ENCODE measurements at regions not wholly inside any gene's neighbourhood (a gene's known extent, or its start where the extent isn't known, plus 50 kb on each side); places are given as distances from the start of the nearest gene placed in this dataset.

DNA sequence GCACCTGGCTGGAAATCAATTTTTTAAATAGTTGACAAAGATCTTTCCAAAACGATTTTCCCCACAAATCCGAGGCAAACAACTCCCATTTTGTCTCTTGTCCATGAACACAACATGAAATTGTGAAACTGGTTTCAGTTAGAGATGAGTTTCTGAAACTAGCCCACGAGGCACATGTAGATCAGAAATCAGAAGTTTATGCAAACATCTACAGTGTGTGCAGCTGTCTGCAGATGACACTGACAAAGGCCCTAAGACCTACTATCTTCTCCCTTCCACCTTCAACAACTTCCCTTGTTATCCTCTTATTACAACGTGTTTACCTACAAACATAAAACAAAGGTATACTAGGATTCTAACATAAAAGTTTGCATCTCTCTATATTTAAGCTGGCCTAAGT is 183.3 kb downstream of the DIRAS2 start:
- TF ChIP-seq, protein P1, sequence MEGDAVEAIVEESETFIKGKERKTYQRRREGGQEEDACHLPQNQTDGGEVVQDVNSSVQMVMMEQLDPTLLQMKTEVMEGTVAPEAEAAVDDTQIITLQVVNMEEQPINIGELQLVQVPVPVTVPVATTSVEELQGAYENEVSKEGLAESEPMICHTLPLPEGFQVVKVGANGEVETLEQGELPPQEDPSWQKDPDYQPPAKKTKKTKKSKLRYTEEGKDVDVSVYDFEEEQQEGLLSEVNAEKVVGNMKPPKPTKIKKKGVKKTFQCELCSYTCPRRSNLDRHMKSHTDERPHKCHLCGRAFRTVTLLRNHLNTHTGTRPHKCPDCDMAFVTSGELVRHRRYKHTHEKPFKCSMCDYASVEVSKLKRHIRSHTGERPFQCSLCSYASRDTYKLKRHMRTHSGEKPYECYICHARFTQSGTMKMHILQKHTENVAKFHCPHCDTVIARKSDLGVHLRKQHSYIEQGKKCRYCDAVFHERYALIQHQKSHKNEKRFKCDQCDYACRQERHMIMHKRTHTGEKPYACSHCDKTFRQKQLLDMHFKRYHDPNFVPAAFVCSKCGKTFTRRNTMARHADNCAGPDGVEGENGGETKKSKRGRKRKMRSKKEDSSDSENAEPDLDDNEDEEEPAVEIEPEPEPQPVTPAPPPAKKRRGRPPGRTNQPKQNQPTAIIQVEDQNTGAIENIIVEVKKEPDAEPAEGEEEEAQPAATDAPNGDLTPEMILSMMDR (IDR thresholded peaks at IDR 0.05), result no peak
- no peak overlapping the region for H3K4me3 Mint-ChIP-seq
- H3K36me3 Mint-ChIP-seq (ENCODE audit: low read depth), result no peaks in the 10 kb centered on the region
- Histone ChIP-seq H3K36me3 (ENCODE audit: insufficient read depth, low read length) (no peaks in the 10 kb centered on the region), H3K4me1 (ENCODE audit: insufficient read depth, low read length) (no peaks in the 10 kb centered on the region), H3K27me3 (ENCODE audit: control insufficient read depth in 1 of 2, insufficient read depth in 2 of 2, low read length in 2 of 2) (peaks cover 3 to 7% of the 10 kb centered on the region in 2 experiments), H3K9me3 (ENCODE audit: control insufficient read depth in 1 of 2, insufficient read depth in 1 of 2, low read length in 2 of 2) (peaks cover 0 to 4% of the 10 kb centered on the region in 2 experiments), H3K27ac (ENCODE audit: low read depth in 1 of 2, low read length in 2 of 2) (no peak overlapping the region), H3K4me3 (ENCODE audit: low read length) (no peak overlapping the region)
- ATAC-seq (ENCODE audit: poor library complexity) (no peak), DNase-seq (no peak)
- no peak overlapping the region for H3K27ac Mint-ChIP-seq
- no peaks in the 10 kb centered on the region for H3K9me3 Mint-ChIP-seq
- intact Hi-C loops (cut with DNase I, micrococcal nuclease), result no loop called here
- POLR2A ChIA-PET, result no interaction called here
- peaks cover 23% of the 10 kb centered on the region for H3K27me3 Mint-ChIP-seq
- CTCF ChIA-PET, result no interaction called here
- H3K4me1 Mint-ChIP-seq (ENCODE audit: low read depth), result no peaks in the 10 kb centered on the region

DNA sequence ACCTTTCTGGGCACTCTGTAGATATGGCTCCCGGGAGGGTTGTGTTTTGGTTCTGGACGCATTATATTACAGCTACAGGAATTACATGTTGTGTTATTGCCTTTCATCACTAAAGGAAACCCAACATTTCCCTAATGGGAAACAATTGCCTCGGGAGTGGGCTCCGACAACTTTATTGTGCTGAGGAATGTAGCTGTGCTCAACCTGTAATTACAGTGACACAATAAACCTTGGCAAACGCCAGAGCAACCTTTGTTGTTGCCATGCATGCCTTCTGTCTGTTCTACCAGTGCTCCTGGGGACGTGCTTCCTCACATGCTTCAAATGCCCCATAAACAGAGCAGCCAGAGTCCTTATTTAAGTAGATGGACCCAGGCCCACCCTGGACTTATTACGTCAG is 182.4 kb downstream of the DIRAS2 start:
- Histone ChIP-seq H3K27me3 (ENCODE audit: control insufficient read depth in 1 of 2, insufficient read depth in 2 of 2, low read length in 2 of 2) (peaks cover 3 to 7% of the 10 kb centered on the region in 2 experiments), H3K27ac (ENCODE audit: low read depth in 1 of 2, low read length in 2 of 2) (no peak overlapping the region), H3K9me3 (ENCODE audit: control insufficient read depth in 1 of 2, insufficient read depth in 1 of 2, low read length in 2 of 2) (peaks cover 0 to 4% of the 10 kb centered on the region in 2 experiments), H3K4me3 (ENCODE audit: low read length) (no peak overlapping the region), H3K4me1 (ENCODE audit: insufficient read depth, low read length) (no peaks in the 10 kb centered on the region), H3K36me3 (ENCODE audit: insufficient read depth, low read length) (no peaks in the 10 kb centered on the region)
- TF ChIP-seq, protein P1 (IDR thresholded peaks at IDR 0.05), result no peak
- H3K4me1 Mint-ChIP-seq (ENCODE audit: low read depth), result no peaks in the 10 kb centered on the region
- peaks cover 23% of the 10 kb centered on the region for H3K27me3 Mint-ChIP-seq
- DNase-seq (no peak), ATAC-seq (ENCODE audit: poor library complexity) (no peak)
- H3K27ac Mint-ChIP-seq, result no peak overlapping the region
- POLR2A ChIA-PET, result no interaction called here
- H3K9me3 Mint-ChIP-seq, result no peaks in the 10 kb centered on the region
- no peak overlapping the region for H3K4me3 Mint-ChIP-seq
- intact Hi-C loops (cut with DNase I, micrococcal nuclease), result no loop called here
- CTCF ChIA-PET, result no interaction called here
- H3K36me3 Mint-ChIP-seq (ENCODE audit: low read depth), result no peaks in the 10 kb centered on the region

DNA sequence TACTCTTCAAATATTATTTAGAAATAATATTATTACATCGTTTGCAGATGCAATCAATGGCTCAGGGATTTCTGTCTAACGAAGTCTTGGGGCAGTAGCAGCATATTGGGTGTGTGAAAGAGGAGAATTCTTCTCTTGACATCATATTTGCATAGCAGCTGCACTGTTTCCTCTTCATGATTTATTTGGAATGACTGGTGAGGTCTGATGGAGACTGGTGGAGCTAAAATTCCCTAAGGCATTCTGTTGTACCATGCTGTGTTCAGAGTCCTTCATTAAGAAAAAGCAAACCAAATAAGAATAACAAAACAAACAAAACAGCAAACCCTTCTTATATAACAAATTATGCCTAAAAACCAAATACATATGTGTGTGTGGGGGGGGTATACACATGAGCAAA is 177.6 kb downstream of the DIRAS2 start:
- intact Hi-C loops (cut with DNase I, micrococcal nuclease), result no loop called here
- Histone ChIP-seq H3K27me3 (ENCODE audit: control insufficient read depth in 1 of 2, insufficient read depth in 2 of 2, low read length in 2 of 2) (peaks cover 0 to 1% of the 10 kb centered on the region in 2 experiments), H3K4me1 (ENCODE audit: insufficient read depth, low read length) (no peaks in the 10 kb centered on the region), H3K36me3 (ENCODE audit: insufficient read depth, low read length) (no peaks in the 10 kb centered on the region), H3K9me3 (ENCODE audit: control insufficient read depth in 1 of 2, insufficient read depth in 1 of 2, low read length in 2 of 2) (no peaks in the 10 kb centered on the region), H3K4me3 (ENCODE audit: low read length) (no peak overlapping the region), H3K27ac (ENCODE audit: low read depth in 1 of 2, low read length in 2 of 2) (no peak overlapping the region)
- ATAC-seq (ENCODE audit: poor library complexity) (no peak), DNase-seq (no peak)
- no peak overlapping the region for H3K4me3 Mint-ChIP-seq
- TF ChIP-seq, protein P1 (IDR thresholded peaks at IDR 0.05), result no peak
- CTCF ChIA-PET, result no interaction called here
- peaks cover 17% of the 10 kb centered on the region for H3K27me3 Mint-ChIP-seq
- POLR2A ChIA-PET, result no interaction called here
- no peaks in the 10 kb centered on the region for H3K9me3 Mint-ChIP-seq
- H3K36me3 Mint-ChIP-seq (ENCODE audit: low read depth), result no peaks in the 10 kb centered on the region
- no peaks in the 10 kb centered on the region for H3K4me1 Mint-ChIP-seq (ENCODE audit: low read depth)
- H3K27ac Mint-ChIP-seq, result no peak overlapping the region

Data from CD4-positive, alpha-beta T cell (primary cell).